Activated naive CD4-positive, alpha-beta T cell treated with anti-CD3 and anti-CD28 coated beads, Interleukin-2, amount 50 U/mL, for 72 hours (primary cell): ENCODE measurements at regions not wholly inside any gene's neighbourhood (a gene's known extent, or its start where the extent isn't known, plus 50 kb on each side); places are given as distances from the start of the nearest gene placed in this dataset.
"Not testable (repeated sequence)": the region's sequence is repeated elsewhere in the genome, so short reads cannot be mapped to it uniquely, and the experiment has no call there.

Experiments
- ATAC-seq, 2 donors: fragments of 150-1000 bp; cut with Tn5 transposase; 2 replicates each; pipeline ENCODE4 v1.10.0; 2021; ENCODE audit warnings: mild to moderate bottlenecking in 2 of 2, moderate library complexity in 2 of 2
- DNase-seq, 2 donors: peaks; one replicate each; pipeline ENCODE4 v3.0.0; 2021 to 2022; ENCODE audit warnings: low spot score in 2 of 2
- H3K27ac Mint-ChIP-seq, 2 donors: one replicate each; pipeline ENCODE4 v1.8.0; 2022; ENCODE audit warnings: mild to moderate bottlenecking in 2 of 2, mixed read lengths in 2 of 2
- H3K36me3 Mint-ChIP-seq, 2 donors: one replicate each; pipeline ENCODE4 v1.8.0; 2022; ENCODE audit warnings: mixed read lengths in 2 of 2
- H3K9me3 Mint-ChIP-seq, 2 donors: one replicate each; pipeline ENCODE4 v1.8.0; 2022; ENCODE audit warnings: mixed read lengths in 2 of 2

DNA sequence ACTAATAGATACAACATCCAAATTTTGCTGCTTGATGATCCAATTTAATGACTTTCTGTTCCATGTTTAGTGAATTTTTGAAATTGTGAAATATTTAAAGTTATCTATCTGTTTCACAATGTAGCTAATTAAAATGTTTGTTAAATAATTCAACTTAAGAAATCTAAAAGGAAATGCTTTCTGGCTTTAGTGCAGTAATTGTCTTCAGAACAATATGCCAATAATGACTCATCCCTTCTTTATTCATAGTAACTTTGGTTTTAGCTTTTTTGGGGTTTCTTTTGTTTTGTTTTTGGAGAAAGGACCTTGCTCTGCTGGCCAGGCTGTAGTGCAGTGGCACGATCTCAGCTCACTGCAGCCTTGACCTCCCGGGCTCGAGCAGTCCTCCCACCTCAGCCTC is 479.2 kb upstream of the RGS6 start:
- no peaks in the 10 kb centered on the region for H3K9me3 Mint-ChIP-seq
- DNase-seq = no peak

DNA sequence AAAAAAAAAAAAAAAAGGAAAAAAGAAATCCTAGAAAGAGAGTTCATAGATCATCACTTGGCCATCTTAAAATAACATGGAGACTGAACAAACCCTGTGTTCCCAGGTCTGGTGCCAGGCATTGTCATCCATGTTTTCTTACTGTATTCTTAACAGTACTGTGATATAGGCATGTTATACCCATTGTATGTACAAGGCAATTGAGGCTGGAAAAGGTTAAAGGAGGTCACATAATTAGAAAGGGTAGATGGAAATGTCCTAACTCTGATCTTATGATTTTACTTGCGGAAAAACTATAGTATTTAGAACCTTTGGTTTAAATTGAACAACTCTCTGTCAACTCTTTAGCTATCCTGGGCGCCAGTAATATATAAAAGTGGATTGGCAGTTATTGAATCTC is 478.2 kb upstream of the RGS6 start:
- no peak for ATAC-seq
- DNase-seq = no peak
- H3K9me3 Mint-ChIP-seq = no peaks in the 10 kb centered on the region
- no peak overlapping the region for H3K27ac Mint-ChIP-seq
- no peaks in the 10 kb centered on the region for H3K36me3 Mint-ChIP-seq

More for the DNA sequence above, 479.2 kb upstream of the RGS6 start:
- no peak for ATAC-seq
- Mint-ChIP-seq H3K36me3 (no peaks in the 10 kb centered on the region), H3K27ac (no peak overlapping the region)

DNA sequence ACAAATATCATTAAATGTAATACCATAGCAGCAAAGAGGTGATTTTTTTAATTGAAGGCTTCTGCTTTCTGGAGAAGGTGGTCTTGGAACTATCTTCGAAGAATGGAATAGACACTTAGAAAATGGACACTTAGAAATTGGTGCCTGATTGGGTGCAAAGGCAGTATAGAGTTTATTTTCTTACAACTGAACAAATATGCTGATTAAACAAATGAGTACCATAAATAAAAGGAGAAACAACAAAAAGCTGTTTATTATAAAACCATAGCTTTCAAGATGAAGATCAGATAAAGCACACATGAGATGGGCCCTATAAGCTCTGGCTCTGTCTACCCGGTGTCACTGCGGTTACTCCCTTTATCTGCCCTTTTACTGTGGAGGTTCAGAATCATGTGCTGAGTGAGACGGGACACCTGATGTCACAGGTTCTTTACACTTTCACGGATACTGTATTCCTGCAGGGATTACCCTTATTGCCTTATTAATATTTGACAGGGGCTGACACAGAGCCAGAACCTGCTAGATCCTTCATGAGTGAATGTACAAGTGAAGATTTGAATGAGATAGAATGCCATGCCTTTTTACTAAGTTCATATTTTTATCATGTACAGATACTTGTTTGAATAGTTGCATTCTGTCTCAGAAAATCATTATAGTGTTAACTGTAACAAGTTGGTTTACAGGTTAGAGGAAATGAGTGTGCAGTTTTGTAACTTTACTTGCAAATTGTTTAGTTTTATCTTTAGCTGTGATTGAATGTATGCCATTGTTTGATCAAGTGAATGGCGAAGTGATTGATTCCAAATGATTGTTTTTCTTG is 477.5 kb upstream of the RGS6 start:
- ATAC-seq (peak in 1 of 2 donors; percentile 63), DNase-seq (no peak)
- Mint-ChIP-seq H3K27ac (no peak overlapping the region), H3K9me3 (no peaks in the 10 kb centered on the region), H3K36me3 (no peaks in the 10 kb centered on the region)

DNA sequence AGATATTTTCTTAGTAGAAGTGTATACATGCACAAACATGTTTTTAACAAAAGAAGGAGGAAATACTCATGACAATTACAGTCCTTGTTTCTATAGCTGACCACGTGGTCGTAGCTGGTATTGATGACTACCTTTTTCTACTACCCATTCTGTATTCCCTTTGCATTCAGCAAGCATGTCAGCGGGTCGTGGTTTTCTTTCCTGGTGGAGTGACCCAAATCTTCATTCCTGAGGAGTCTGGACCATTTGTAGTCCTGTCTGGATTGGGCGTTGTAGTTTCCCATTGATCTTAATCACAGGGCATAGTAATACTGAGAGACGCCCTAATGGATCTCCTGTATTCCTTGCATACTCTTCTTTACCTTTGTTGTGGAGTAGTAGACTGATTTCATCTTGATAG is 472.1 kb upstream of the RGS6 start:
- no peak for ATAC-seq
- Mint-ChIP-seq H3K36me3 (peaks cover 4 to 21% of the 10 kb centered on the region in 2 donors), H3K9me3 (peaks cover 0 to 6% of the 10 kb centered on the region in 2 donors), H3K27ac (peak overlapping the region in 1 of 2 donors; percentile 14)
- no peak for DNase-seq

DNA sequence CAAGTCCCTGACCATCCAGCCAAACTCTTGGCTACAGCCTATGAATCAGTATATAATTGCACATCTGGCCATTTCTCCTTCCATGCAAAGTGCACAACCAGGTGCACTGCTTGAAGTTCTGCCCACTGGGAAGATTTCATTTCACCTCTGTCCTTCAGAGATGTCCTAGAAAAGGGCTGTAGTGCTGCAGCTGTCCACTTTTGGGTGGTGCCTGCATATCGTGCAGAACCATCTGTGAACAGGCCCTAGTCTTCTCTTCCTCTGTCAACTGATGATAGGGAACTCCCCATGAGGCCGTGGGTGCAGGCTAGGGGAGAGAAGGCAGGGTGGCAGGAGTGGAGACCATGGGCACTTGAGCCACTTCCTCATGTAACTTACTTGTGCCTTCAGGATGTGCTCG is 470.6 kb upstream of the RGS6 start:
- not testable (repeated sequence) for ATAC-seq, DNase-seq, H3K9me3 Mint-ChIP-seq, H3K27ac Mint-ChIP-seq
- H3K36me3 Mint-ChIP-seq = peaks cover 4 to 29% of the 10 kb centered on the region in 2 donors

DNA sequence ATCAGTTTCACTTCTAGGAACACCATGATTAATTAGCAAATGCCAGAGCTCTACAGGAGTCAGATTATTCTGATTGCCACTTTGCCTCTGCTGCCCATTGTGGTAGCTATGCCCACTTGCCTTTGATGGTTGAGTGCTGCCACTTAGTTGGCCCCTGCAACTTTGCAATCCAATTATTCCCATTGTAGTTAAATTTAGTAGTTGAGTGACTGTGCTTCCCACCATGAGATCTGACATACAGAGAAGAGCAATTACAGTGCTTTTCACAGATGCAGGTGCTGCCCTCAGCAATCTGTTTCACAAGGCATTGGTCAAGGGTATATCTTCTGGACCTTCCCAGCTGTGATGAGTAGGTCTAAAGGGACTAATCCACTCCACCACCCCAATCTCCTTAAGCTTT is 468.4 kb upstream of the RGS6 start:
- peaks cover 8 to 40% of the 10 kb centered on the region in 2 donors for H3K36me3 Mint-ChIP-seq

DNA sequence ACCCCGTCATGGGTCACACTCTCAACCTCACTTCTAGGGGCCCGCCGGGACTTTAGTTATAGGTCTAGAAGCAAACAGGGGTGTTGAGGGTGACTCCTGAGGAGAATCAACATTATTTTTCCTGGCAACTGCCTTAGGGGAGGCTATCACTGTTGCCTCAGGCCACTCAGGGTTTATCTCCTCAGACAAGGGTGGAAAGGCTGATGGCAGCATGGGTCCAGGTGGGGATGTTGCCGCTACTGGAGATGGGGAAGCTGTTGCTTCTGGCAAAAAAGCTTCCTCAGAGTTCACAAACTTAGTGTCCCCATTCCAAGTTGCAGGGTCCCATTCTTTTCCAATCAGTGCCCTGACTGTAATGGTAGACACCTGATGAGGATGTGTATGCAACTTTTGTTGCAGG is 467.4 kb upstream of the RGS6 start:
- peaks cover 0 to 15% of the 10 kb centered on the region in 2 donors for H3K9me3 Mint-ChIP-seq
- H3K36me3 Mint-ChIP-seq = peaks cover 8 to 45% of the 10 kb centered on the region in 2 donors
- H3K27ac Mint-ChIP-seq = no peak overlapping the region
- DNase-seq = no peak
- no peak for ATAC-seq

More for the DNA sequence above, 468.4 kb upstream of the RGS6 start:
- H3K27ac Mint-ChIP-seq = no peak overlapping the region
- peaks cover 0 to 15% of the 10 kb centered on the region in 2 donors for H3K9me3 Mint-ChIP-seq
- ATAC-seq (no peak), DNase-seq (no peak)

DNA sequence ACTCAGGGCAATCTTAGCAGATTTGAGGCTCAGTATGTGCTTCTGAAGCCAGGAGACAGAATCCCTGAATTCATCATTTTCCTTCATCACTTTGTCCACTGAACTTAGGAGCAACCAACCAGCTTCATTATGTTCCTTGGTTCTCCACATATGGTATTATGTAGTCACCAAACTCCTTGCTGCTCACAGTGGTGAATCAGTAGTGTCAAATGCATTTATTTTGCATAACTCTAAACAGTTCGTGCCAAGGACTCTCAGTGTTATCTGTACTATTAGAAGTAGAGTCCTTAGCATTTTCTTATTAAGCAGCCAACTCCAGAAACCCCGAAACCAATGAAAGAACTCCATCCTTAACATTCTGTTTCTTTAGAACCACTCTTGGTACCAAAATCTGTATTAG is 466.9 kb upstream of the RGS6 start:
- Mint-ChIP-seq H3K27ac (no peak overlapping the region), H3K36me3 (peaks cover 7 to 45% of the 10 kb centered on the region in 2 donors), H3K9me3 (peaks cover 0 to 15% of the 10 kb centered on the region in 2 donors)
- no peak for DNase-seq
- no peak for ATAC-seq

DNA sequence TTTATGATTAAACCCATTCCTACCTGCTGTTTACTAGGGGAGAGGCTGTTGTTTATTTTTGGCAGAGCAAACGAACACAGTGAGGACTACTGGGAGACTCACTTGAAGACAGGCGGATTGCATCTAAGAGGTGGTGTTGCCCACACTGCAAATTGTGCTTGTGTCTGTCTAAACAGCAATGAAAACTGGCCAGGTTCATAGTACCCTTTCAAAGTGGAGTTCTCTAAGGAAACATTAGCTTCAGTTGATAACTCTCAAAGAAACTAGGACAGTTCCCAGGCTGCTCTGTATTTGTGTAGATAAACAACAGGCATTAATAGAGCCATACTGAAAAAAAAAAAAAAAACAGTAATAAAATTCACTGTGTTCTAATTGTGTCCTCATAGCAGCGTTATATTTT is 466.0 kb upstream of the RGS6 start:
- ATAC-seq = no peak
- DNase-seq = no peak
- Mint-ChIP-seq H3K36me3 (peaks cover 4 to 45% of the 10 kb centered on the region in 2 donors), H3K27ac (no peak overlapping the region), H3K9me3 (peaks cover 0 to 15% of the 10 kb centered on the region in 2 donors)

DNA sequence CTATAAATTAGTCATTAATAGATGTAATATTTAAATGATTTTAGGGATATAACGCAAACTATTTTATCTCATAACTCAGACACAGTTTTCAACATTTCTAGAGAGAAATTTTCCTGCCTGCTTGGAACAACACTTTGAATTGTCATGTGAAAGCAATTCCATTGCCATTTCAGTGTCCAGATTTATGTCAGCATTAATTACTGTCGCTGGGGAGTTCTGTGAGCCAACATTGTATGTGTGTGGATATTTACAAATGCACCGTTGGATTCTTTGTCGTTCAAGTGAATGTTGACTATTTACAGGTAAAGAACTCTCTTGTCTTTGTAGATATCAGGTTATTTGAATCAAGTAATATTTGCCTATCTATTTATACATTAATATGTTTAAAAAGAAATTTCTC is 465.3 kb upstream of the RGS6 start:
- Mint-ChIP-seq H3K27ac (no peak overlapping the region), H3K36me3 (peaks cover 4 to 45% of the 10 kb centered on the region in 2 donors), H3K9me3 (peaks cover 0 to 15% of the 10 kb centered on the region in 2 donors)
- no peak for DNase-seq
- ATAC-seq = no peak

DNA sequence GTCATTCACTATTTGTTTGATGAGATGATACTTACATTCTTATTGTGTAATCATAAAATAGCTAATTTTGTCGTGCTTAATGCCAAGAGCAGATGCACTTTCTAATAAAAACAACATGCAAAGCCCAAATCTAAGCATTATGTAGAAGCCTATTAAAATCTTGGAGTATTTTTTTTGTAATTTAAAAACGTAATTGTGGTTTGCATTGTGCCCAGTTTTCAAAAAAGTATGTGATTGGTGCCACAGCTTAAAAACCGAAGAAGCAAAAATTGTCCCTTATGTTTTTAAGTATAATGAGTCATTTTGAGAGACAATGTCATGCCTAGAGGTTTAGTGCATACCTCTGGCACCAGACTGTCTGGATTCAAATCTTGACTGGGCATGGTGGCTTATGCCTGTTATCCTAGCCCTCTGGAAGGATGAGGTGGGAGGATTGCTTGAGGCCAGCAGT is 464.8 kb upstream of the RGS6 start:
- peaks cover 0 to 15% of the 10 kb centered on the region in 2 donors for H3K9me3 Mint-ChIP-seq

DNA sequence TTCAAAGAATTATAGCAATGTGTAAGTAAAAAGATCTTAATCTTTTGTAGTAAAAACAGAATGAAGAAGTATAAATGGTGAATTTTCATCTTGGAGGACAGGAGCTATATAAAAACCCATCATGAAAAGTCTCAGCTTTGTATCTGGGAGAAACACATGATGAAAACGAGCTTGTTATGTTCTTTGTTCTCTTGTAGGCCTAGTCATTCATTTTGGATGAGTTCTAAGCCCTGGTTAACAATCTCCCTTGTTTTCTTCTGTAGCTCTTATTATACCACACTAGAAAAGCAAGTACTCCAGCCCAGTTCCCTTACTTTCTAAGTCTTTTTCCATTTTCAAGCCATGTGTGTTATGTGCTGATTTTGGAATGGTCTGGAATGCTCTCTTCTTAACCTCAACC is 463.5 kb upstream of the RGS6 start:
- peaks cover 4 to 41% of the 10 kb centered on the region in 2 donors for H3K36me3 Mint-ChIP-seq
- peaks cover 0 to 14% of the 10 kb centered on the region in 2 donors for H3K9me3 Mint-ChIP-seq
- no peak for ATAC-seq
- DNase-seq = no peak
- H3K27ac Mint-ChIP-seq = no peak overlapping the region

More for the DNA sequence above, 464.8 kb upstream of the RGS6 start:
- no peak for ATAC-seq
- H3K27ac Mint-ChIP-seq = no peak overlapping the region
- H3K36me3 Mint-ChIP-seq = peaks cover 4 to 45% of the 10 kb centered on the region in 2 donors
- no peak for DNase-seq

DNA sequence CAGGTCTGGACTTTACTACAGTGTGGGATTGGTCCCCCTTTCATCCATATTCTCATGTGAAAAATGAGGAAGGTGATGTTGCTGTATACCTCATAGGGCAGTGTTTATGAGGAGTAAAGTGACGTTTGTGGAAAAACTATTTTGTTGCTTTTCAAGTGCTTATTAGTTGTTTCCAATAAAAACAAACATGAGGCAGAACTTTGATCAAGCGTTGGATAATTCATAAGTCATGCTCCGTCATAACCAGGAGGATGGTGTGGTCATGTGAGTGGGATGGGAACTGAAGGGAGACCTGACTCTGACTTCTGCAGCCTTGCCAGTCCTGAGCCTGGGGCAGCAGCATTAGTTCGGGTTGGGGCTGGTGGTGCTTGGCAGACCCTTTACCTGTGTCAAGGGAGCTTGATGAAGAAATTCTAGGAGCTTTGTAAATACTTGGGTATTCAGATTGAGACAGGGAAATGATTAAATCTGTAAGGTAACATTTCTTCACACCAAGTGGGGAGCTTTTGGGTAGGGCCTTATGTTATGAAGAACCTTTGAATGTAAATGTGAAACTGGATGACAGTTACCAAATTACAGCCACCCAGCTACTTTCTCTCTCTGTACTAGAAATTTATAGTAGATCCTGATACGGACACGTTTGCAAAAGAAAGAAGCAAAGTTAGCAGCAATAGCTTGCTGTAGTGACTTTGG is 462.4 kb upstream of the RGS6 start:
- Mint-ChIP-seq H3K27ac (no peak overlapping the region), H3K36me3 (peaks cover 4 to 31% of the 10 kb centered on the region in 2 donors), H3K9me3 (peaks cover 0 to 9% of the 10 kb centered on the region in 2 donors)
- DNase-seq (no peak), ATAC-seq (peak in 1 of 2 donors; percentile 20)

DNA sequence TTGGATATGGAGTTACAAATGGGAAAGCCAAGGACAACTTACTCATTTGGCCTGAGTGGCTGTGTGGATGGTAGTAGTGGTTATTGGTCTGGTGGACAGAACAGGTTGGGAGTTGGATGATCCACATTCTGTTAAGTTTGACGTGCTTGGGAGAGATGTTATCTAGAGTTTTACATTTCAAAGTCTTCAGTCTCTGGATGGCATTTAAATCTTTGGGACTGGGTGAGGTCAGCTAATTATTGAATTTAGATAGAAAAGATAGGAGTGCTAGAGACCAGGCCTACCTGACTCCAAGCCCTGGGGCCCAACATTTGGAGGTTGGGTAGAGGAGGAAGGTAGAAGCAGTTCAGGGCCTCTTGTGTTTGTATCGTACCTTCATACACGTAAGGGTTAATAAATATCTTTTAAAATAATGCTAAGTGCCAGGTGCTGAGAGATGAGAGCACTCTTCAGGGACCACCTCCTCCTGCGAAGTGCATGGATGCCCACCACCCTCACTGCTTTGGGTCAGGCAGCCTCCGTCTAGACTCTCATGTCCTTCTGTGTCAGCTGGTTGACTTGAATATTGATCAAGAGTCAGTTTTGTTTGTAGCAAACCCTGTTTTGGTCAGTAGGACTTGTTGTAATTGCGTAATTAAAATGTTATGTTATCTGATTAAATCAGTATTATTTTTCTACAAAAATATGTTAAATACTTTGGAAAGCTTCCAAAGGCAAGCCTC is 460.4 kb upstream of the RGS6 start:
- no peak for ATAC-seq
- no peak for DNase-seq
- peak overlapping the region in 1 of 2 donors; percentile 11 for H3K27ac Mint-ChIP-seq

DNA sequence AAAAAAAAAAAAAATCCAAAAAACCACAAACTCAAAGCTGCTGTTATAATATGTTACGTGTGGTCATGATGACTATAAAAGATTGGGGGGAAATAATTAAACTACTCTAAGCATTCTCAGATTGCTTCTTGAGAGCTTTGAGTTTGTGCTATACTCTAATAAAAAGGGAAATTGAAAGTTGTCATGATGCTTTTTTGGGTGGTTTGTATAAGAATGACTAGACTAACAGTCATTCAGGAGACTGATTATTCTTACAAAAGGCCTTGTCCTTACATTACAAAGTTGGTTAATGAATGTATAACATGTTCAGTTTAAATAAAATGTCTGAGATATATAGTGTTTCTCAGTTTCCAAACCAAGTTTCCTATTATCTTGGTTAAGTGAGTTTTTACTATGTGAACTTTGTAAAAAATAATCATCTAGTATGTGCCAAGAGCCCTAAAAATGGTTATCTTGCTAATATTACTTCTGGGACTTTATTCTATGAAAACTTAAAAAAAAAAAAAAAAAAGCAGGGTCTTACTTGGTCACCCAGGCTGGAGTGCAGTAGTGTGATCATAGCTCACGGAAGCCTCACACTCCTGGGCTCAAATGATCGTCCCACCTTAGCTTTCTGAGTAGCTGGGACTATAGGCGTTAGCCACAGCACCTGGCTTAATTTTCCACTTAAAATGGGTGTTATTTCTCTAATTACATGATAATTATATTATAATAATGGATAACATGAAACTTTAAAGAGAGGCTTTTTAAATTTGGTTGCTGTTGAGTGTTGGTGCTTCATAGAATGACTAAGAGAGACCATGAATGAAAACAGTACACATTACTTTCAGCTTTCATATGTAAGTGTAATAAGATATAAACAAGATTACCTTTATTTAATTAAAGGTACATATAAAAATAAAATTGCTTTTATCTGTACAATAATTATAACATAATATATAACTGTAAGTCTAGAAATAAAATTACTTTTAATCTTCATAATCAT is 459.6 kb upstream of the RGS6 start:
- DNase-seq (no peak), ATAC-seq (peak; percentile 81 to 90)
- H3K9me3 Mint-ChIP-seq = peaks cover 0 to 8% of the 10 kb centered on the region in 2 donors
- peaks cover 4 to 26% of the 10 kb centered on the region in 2 donors for H3K36me3 Mint-ChIP-seq
- peak overlapping the region in 1 of 2 donors; percentile 65 for H3K27ac Mint-ChIP-seq

More for the DNA sequence above, 460.4 kb upstream of the RGS6 start:
- peaks cover 0 to 9% of the 10 kb centered on the region in 2 donors for H3K9me3 Mint-ChIP-seq
- peaks cover 4 to 21% of the 10 kb centered on the region in 2 donors for H3K36me3 Mint-ChIP-seq

DNA sequence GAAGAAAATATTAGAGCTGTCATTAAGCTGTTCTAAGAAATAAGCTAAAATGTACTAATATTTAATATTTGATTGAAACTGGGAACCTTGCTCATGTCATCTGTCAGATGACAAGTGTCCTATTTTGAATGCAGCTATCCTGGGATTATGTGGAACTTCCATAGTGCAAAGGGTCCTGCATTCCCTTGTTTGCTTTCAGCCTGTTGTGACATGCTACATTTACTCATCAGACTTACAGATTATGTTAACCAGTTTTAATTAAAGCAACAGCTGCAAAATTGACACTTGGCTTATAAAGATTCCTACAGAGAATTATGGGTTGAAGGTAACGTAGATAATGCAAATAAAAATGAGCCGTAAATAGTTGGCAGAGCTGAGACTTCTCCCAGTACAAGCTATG is 458.4 kb upstream of the RGS6 start:
- ATAC-seq (no peak), DNase-seq (no peak)
- H3K27ac Mint-ChIP-seq = no peak overlapping the region
- peaks cover 0 to 19% of the 10 kb centered on the region in 2 donors for H3K36me3 Mint-ChIP-seq
- H3K9me3 Mint-ChIP-seq = no peaks in the 10 kb centered on the region
